ENCODE measurements at regions not wholly inside any gene's neighbourhood (a gene's known extent, or its start where the extent isn't known, plus 50 kb on each side); places are given as distances from the start of the nearest gene placed in this dataset.
"Not testable (repeated sequence)": the region's sequence is repeated elsewhere in the genome, so short reads cannot be mapped to it uniquely, and the experiment has no call there.

DNA sequence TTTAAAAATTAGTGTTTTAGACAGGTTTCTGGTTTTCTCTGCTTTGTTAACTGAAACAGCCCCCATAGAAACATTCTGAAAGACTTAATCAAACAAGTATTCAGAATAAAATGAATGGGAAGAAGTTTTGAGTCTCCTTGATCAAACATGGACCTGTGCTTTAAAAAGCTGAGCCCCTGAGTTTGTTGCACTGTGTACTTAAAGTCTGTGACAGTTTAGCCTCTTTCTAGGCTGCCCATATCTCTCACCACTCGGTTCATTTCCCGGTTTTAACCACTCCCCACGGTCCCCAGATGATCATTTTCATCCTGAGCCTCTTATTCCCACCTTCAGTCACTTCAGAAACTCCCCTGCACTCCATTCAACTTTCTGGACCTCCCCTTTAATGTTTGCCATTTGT is 215.9 kb upstream of the DMRT1 start:
- Histone ChIP-seq H3K27ac (ENCODE audit: low read depth, low read length, poor library complexity, severe bottlenecking) (no peak overlapping the region), H3K36me3 (ENCODE audit: insufficient read depth, low read length) (peaks cover 11% of the 10 kb centered on the region), H3K79me2 (ENCODE audit: insufficient read depth, low read depth, low read length) (no peaks in the 10 kb centered on the region), H3K4me2 (ENCODE audit: low read length) (peak overlapping the region; percentile 29), H4K20me1 (ENCODE audit: insufficient read depth, low read length) (no peaks in the 10 kb centered on the region), H2AFZ (ENCODE audit: low read length) (no peak overlapping the region), H3K4me1 (ENCODE audit: insufficient read depth, low read length, poor library complexity, severe bottlenecking) (peaks cover 32% of the 10 kb centered on the region), H3K9me2 (ENCODE audit: insufficient read depth, low read length) (no peaks in the 10 kb centered on the region), H3K4me3 (ENCODE audit: low read depth, low read length, poor library complexity, severe bottlenecking) (no peak overlapping the region), H3K9me3 (ENCODE audit: low read length) (no peaks in the 10 kb centered on the region)
- POLR2A ChIA-PET = interaction anchor here (0.9 to 1.7 kb wide), 4 partner anchors 8 to 23 kb away, joined by 3 to 4 read pairs (median 3); no protein-coding TSS in a partner anchor
- BruUV-seq (replicated peaks) = no TSS peak
- DNase-seq (ENCODE audit: low spot score) = no peak
- TF ChIP-seq, protein P1, sequence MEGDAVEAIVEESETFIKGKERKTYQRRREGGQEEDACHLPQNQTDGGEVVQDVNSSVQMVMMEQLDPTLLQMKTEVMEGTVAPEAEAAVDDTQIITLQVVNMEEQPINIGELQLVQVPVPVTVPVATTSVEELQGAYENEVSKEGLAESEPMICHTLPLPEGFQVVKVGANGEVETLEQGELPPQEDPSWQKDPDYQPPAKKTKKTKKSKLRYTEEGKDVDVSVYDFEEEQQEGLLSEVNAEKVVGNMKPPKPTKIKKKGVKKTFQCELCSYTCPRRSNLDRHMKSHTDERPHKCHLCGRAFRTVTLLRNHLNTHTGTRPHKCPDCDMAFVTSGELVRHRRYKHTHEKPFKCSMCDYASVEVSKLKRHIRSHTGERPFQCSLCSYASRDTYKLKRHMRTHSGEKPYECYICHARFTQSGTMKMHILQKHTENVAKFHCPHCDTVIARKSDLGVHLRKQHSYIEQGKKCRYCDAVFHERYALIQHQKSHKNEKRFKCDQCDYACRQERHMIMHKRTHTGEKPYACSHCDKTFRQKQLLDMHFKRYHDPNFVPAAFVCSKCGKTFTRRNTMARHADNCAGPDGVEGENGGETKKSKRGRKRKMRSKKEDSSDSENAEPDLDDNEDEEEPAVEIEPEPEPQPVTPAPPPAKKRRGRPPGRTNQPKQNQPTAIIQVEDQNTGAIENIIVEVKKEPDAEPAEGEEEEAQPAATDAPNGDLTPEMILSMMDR (conservative IDR thresholded peaks at IDR 0.05; ENCODE audit: low read length) = no peak
- TF ChIP-seq EZH2phosphoT487 (IDR thresholded peaks at IDR 0.05; ENCODE audit: borderline replicate concordance, low read depth, low read length) = no peak
- CTCF ChIA-PET (ENCODE audit: unreplicated experiment) = no interaction called here
- intact Hi-C loops (cut with micrococcal nuclease; ENCODE audit: unreplicated experiment) = no loop called here

DNA sequence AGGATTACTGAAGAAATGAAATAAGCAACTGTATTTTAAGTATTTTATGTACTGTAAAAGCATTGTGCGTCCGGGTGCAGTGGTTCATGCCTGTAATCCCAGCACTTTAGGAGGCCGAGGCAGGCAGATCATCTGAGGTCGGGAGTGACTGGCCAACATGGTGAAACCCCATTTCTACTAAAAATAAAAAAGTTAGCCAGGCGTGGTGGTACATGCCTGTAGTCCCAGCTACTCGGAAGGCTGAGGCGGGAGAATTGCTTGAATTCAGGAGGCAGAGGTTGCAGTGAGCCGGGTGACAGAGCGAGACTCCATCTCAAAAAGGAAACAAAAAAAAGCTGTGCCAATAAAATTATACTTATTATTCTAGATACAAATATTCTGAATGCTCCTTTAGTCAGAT is 215.4 kb upstream of the DMRT1 start:
- intact Hi-C loops (cut with micrococcal nuclease; ENCODE audit: unreplicated experiment); H3K4me3 ChIP-seq (ENCODE audit: low read depth, low read length, poor library complexity, severe bottlenecking); H3K27ac ChIP-seq (ENCODE audit: low read depth, low read length, poor library complexity, severe bottlenecking); CTCF ChIA-PET (ENCODE audit: unreplicated experiment); DNase-seq (ENCODE audit: low spot score); BruUV-seq (replicated peaks); H3K9me2 ChIP-seq (ENCODE audit: insufficient read depth, low read length); H2AFZ ChIP-seq (ENCODE audit: low read length); H4K20me1 ChIP-seq (ENCODE audit: insufficient read depth, low read length); H3K9me3 ChIP-seq (ENCODE audit: low read length); H3K79me2 ChIP-seq (ENCODE audit: insufficient read depth, low read depth, low read length): not testable (repeated sequence)
- Histone ChIP-seq H3K4me1 (ENCODE audit: insufficient read depth, low read length, poor library complexity, severe bottlenecking) (peaks cover 28% of the 10 kb centered on the region), H3K4me2 (ENCODE audit: low read length) (peak overlapping the region; percentile 29), H3K36me3 (ENCODE audit: insufficient read depth, low read length) (peaks cover 11% of the 10 kb centered on the region)
- POLR2A ChIA-PET = interaction anchor here (0.6 to 1.7 kb wide), 8 partner anchors 9 to 149 kb away, joined by 3 to 10 read pairs (median 4); no protein-coding TSS in a partner anchor

DNA sequence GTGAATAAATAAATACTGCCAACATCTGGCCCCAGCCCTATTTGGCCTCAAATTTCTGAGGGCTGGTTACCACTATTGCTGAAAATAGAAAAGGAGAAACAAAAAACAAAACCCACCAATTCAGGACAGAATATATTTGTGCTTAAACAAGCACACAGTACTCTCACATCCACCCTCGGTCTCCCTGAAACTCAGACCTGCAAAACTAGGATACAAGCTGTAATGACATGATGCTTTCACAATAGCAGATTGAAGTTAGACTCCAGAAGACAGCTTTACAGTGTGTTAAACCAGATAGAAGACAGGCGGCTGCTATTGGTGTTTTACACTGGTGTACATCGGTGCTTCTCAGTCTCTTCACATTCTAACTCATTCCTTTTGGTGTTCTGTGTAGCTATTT is 214.9 kb upstream of the DMRT1 start:
- Histone ChIP-seq H3K36me3 (ENCODE audit: insufficient read depth, low read length) (peaks cover 7% of the 10 kb centered on the region), H3K79me2 (ENCODE audit: insufficient read depth, low read depth, low read length) (no peaks in the 10 kb centered on the region), H3K4me1 (ENCODE audit: insufficient read depth, low read length, poor library complexity, severe bottlenecking) (peaks cover 28% of the 10 kb centered on the region), H3K9me3 (ENCODE audit: low read length) (no peaks in the 10 kb centered on the region), H4K20me1 (ENCODE audit: insufficient read depth, low read length) (no peaks in the 10 kb centered on the region), H3K4me2 (ENCODE audit: low read length) (peak overlapping the region; percentile 29), H3K9me2 (ENCODE audit: insufficient read depth, low read length) (no peaks in the 10 kb centered on the region), H2AFZ (ENCODE audit: low read length) (no peak overlapping the region), H3K4me3 (ENCODE audit: low read depth, low read length, poor library complexity, severe bottlenecking) (no peak overlapping the region), H3K27ac (ENCODE audit: low read depth, low read length, poor library complexity, severe bottlenecking) (no peak overlapping the region)
- no peak for DNase-seq (ENCODE audit: low spot score)
- intact Hi-C loops (cut with micrococcal nuclease; ENCODE audit: unreplicated experiment) = no loop called here
- no peak for TF ChIP-seq EZH2phosphoT487 (IDR thresholded peaks at IDR 0.05; ENCODE audit: borderline replicate concordance, low read depth, low read length)
- TF ChIP-seq, protein P1 (conservative IDR thresholded peaks at IDR 0.05; ENCODE audit: low read length) = no peak
- BruUV-seq (replicated peaks) = no TSS peak
- ChIA-PET POLR2A (interaction anchor here (0.6 to 1.7 kb wide), 7 partner anchors 9 to 149 kb away, joined by 3 to 10 read pairs (median 4); no protein-coding TSS in a partner anchor), CTCF (ENCODE audit: unreplicated experiment) (interaction anchor here (0.5 to 1.9 kb wide), 2 partner anchors 19 to 129 kb away, joined by 5 to 6 read pairs; no protein-coding TSS in a partner anchor)

Measured in OCI-LY7 (cell line).